Prostate gland (tissue), 2 donors: ENCODE measurements at regions not wholly inside any gene's neighbourhood (a gene's known extent, or its start where the extent isn't known, plus 50 kb on each side); places are given as distances from the start of the nearest gene placed in this dataset.

ENCODE experiments used
- DNase-seq: peaks from one replicate; pipeline ENCODE4 v3.0.0-alpha.2; 2019; ENCODE audit warnings: low spot score
- H3K27ac ChIP-seq, 2 donors: fragments of 200-600 bp; sonication (generic); 2 replicates each; pipeline ENCODE4 v1.5.1; 2017 to 2019
- H3K27me3 ChIP-seq: fragments of 200-600 bp; sonication (generic); replicated peaks from 2 replicates; pipeline ENCODE4 v1.5.1; 2019; ENCODE audit not compliant: insufficient read depth
- H3K36me3 ChIP-seq, 2 donors: fragments of 200-600 bp; sonication (generic); 1 replicate in 1 of 2; 2 replicates in 1 of 2; pipeline versions ENCODE4 v1.5.1 to v1.8.1; 2017 to 2019
- H3K4me1 ChIP-seq: fragments of 200-600 bp; sonication (generic); replicated peaks from 2 replicates; pipeline ENCODE4 v1.5.1; 2019
- H3K4me3 ChIP-seq, 2 donors: fragments of 200-600 bp; sonication (generic); 2 replicates each; pipeline ENCODE4 v1.5.1; 2017 to 2019
- H3K9me3 ChIP-seq: fragments of 200-600 bp; sonication (generic); 2 replicates; pipeline ENCODE4 v1.5.1; 2017
- POLR2A ChIP-seq: fragments of 450-650 bp; IDR thresholded peaks from one replicate; pipeline ENCODE4 v1.6.1; 2016; ENCODE audit warnings: antibody characterized with exemption, mild to moderate bottlenecking
- POLR2AphosphoS5 ChIP-seq: sonication (generic); formaldehyde crosslinking; IDR thresholded peaks from one replicate; pipeline ENCODE4 v1.6.1; 2017; ENCODE audit warnings: antibody characterized with exemption
- WGBS: methylation state at CpG from one replicate; pipeline ENCODE4 v1.1.5; 2018; 5-methylcytosine and 5-hydroxymethylcytosine counted together
- intact Hi-C: fragments of 100-400 bp; cut with DNase I; formaldehyde crosslinking; loops from one replicate; pipeline ENCODE4 v1.14.2; 2022
- TF ChIP-seq, protein P1 (sequence below), 4 experiments: fragments of 200-600 bp in 2 of 4; fragments of 450-650 bp in 2 of 4; sonication (generic) in 2 of 4; IDR thresholded peaks; 1 replicate in 3 of 4; 2 replicates in 1 of 4; pipeline ENCODE4 v1.5.1; 2016 to 2019; ENCODE audit warnings: antibody characterized with exemption in 4 of 4, mild to moderate bottlenecking in 2 of 4, moderate library complexity in 2 of 4

- WGBS: 76% methylated on average over 6 of the region's 6 CpGs
- no peaks in the 10 kb centered on the region for H3K9me3 ChIP-seq
- H3K27me3 ChIP-seq: no peaks in the 10 kb centered on the region
- no peaks in the 10 kb centered on the region for H3K36me3 ChIP-seq
- TF ChIP-seq, protein P1, sequence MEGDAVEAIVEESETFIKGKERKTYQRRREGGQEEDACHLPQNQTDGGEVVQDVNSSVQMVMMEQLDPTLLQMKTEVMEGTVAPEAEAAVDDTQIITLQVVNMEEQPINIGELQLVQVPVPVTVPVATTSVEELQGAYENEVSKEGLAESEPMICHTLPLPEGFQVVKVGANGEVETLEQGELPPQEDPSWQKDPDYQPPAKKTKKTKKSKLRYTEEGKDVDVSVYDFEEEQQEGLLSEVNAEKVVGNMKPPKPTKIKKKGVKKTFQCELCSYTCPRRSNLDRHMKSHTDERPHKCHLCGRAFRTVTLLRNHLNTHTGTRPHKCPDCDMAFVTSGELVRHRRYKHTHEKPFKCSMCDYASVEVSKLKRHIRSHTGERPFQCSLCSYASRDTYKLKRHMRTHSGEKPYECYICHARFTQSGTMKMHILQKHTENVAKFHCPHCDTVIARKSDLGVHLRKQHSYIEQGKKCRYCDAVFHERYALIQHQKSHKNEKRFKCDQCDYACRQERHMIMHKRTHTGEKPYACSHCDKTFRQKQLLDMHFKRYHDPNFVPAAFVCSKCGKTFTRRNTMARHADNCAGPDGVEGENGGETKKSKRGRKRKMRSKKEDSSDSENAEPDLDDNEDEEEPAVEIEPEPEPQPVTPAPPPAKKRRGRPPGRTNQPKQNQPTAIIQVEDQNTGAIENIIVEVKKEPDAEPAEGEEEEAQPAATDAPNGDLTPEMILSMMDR (IDR thresholded peaks at IDR 0.05): no peak
- TF ChIP-seq POLR2A (no peak), POLR2AphosphoS5 (no peak)
- intact Hi-C loops: no loop called here
- no peak for DNase-seq
- H3K4me1 ChIP-seq: no peaks in the 10 kb centered on the region
- H3K4me3 ChIP-seq: no peak overlapping the region
- H3K27ac ChIP-seq: no peak overlapping the region
Measured at GRCh38 chr12:89968151-89968700, 259.6 kb upstream of the ATP2B1 start.

DNA sequence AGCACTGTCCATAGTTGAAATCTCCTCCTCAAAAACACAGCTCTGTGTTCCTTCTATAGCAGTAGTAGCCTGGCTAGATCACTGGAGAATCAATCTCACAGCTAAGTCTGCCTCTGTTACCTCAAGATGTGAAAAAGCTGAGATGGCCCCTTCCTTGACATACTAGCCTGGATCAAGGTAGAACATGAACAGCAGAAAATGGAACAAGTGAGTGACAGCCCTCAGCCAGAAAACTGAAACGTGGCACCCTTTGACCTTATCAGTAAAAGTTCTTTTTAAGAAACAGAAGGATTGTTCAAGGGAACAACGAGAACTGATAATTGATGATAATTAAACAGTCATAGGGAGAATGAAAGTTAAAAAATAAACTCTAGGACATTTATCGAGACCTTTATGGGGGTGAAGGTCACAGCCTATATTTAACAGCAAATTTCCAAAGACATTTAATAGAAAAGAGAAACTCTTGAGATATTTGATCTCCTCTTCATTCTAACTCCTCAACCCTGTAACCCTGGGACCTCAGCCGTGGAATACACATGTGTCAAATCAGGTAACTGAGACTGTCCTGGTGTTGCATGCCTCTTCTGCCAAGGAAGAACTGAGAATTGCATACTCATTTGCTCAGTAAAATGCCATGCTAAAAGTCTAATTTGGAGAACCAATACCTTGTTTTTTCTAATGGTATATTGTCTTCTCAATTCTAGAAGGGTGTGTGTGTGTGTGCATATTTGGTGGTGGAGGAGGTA, 258.0 kb upstream of the ATP2B1 start:
- 91% methylated on average over 4 of the region's 4 CpGs for WGBS
- Histone ChIP-seq H3K27ac (no peak overlapping the region), H3K9me3 (no peaks in the 10 kb centered on the region), H3K4me3 (no peak overlapping the region), H3K27me3 (no peaks in the 10 kb centered on the region), H3K36me3 (no peaks in the 10 kb centered on the region), H3K4me1 (no peaks in the 10 kb centered on the region)
- intact Hi-C loops: no loop called here
- TF ChIP-seq, protein P1 (IDR thresholded peaks at IDR 0.05): no peak
- no peak for TF ChIP-seq POLR2A
- TF ChIP-seq POLR2AphosphoS5: no peak
- no peak for DNase-seq

- Histone ChIP-seq H3K4me3 (no peak overlapping the region), H3K36me3 (no peaks in the 10 kb centered on the region), H3K4me1 (no peaks in the 10 kb centered on the region), H3K27ac (no peak overlapping the region), H3K9me3 (no peaks in the 10 kb centered on the region), H3K27me3 (no peaks in the 10 kb centered on the region)
- intact Hi-C loops: no loop called here
- no peak for DNase-seq
- TF ChIP-seq POLR2A: no peak
- TF ChIP-seq, protein P1 (IDR thresholded peaks at IDR 0.05): no peak
- no peak for TF ChIP-seq POLR2AphosphoS5
- 97% methylated on average over 2 of the region's 2 CpGs for WGBS
Measured at GRCh38 chr12:89965993-89966392, 257.4 kb upstream of the ATP2B1 start.

- 58% methylated on average over 4 of the region's 4 CpGs for WGBS
Measured at GRCh38 chr12:89962648-89963047, 254.0 kb upstream of the ATP2B1 start.

More at GRCh38 chr12:89962648-89963047, 254.0 kb upstream of the ATP2B1 start:
- H3K36me3 ChIP-seq: no peaks in the 10 kb centered on the region
- TF ChIP-seq, protein P1 (IDR thresholded peaks at IDR 0.05): peak in 2 of 4 experiments; percentile 20 to 43
- TF ChIP-seq POLR2A (no peak), POLR2AphosphoS5 (no peak)
- H3K27me3 ChIP-seq: no peaks in the 10 kb centered on the region
- intact Hi-C loops: no loop called here
- H3K27ac ChIP-seq: no peak overlapping the region
- no peak for DNase-seq
- no peak overlapping the region for H3K4me3 ChIP-seq
- no peaks in the 10 kb centered on the region for H3K9me3 ChIP-seq
- no peaks in the 10 kb centered on the region for H3K4me1 ChIP-seq
